Neural cell (in vitro differentiated cells): ENCODE measurements at regions not wholly inside any gene's neighbourhood (a gene's known extent, or its start where the extent isn't known, plus 50 kb on each side); places are given as distances from the start of the nearest gene placed in this dataset.

Experiments
- H2AFZ ChIP-seq: fragments of 200-600, 300-800 bp; sonication (generic), shearing (Covaris generic); 2 replicates; pipeline ENCODE4 v1.6.0; 2014; ENCODE audit warnings: low read depth, mild to moderate bottlenecking, antibody characterized with exemption, low read length, moderate library complexity
- H3F3A ChIP-seq: fragments of 200-600 bp; shearing (Covaris generic); 2 replicates; pipeline ENCODE4 v1.6.1; 2016; ENCODE audit warnings: mild to moderate bottlenecking, moderate library complexity, mixed read lengths, antibody characterized with exemption, low read length; ENCODE audit not compliant: insufficient read depth, poor library complexity, severe bottlenecking
- H3K27ac ChIP-seq: fragments of 200-600, 300-800 bp; sonication (generic), shearing (Covaris generic); 2 replicates; pipeline ENCODE4 v1.5.1; 2014; ENCODE audit warnings: mild to moderate bottlenecking, low read length, moderate library complexity
- H3K27me3 ChIP-seq: fragments of 300-800, 200-600 bp; sonication (generic), shearing (Covaris generic); 2 replicates; pipeline ENCODE4 v1.6.0; 2014; ENCODE audit warnings: mild to moderate bottlenecking, low read depth, low read length, moderate library complexity; ENCODE audit not compliant: insufficient read depth
- H3K36me3 ChIP-seq: fragments of 300-800, 200-600 bp; sonication (generic), shearing (Covaris generic); 2 replicates; pipeline ENCODE4 v1.5.1; 2014; ENCODE audit warnings: mild to moderate bottlenecking, antibody characterized with exemption, low read length, moderate library complexity; ENCODE audit not compliant: insufficient read depth
- H3K4me2 ChIP-seq: fragments of 300-800, 200-600 bp; sonication (generic), shearing (Covaris generic); 2 replicates; pipeline ENCODE4 v1.6.0; 2014; ENCODE audit warnings: mild to moderate bottlenecking, low read length
- H3K4me3 ChIP-seq: fragments of 300-800, 200-600 bp; sonication (generic), shearing (Covaris generic); 2 replicates; pipeline ENCODE4 v1.5.1; 2014; ENCODE audit warnings: mild to moderate bottlenecking, low read length, moderate library complexity
- H3K79me2 ChIP-seq: fragments of 200-600 bp; shearing (Covaris generic); replicated peaks from 2 replicates; pipeline ENCODE4 v1.6.0; 2014; ENCODE audit warnings: mild to moderate bottlenecking, low read length, moderate library complexity; ENCODE audit not compliant: insufficient read depth
- H3K9ac ChIP-seq: fragments of 300-800, 200-600 bp; sonication (generic), shearing (Covaris generic); 2 replicates; pipeline ENCODE4 v1.6.1; 2016; ENCODE audit warnings: mild to moderate bottlenecking, low read length, mixed read lengths
- H3K9me2 ChIP-seq: fragments of 200-600 bp; shearing (Covaris generic); 2 replicates; pipeline ENCODE4 v1.6.1; 2016; ENCODE audit warnings: mild to moderate bottlenecking, low read length, mixed read lengths; ENCODE audit not compliant: insufficient read depth
- H3K9me3 ChIP-seq: fragments of 200-600, 300-800 bp; sonication (generic), shearing (Covaris generic); 2 replicates; pipeline ENCODE4 v1.6.1; 2016; ENCODE audit warnings: mild to moderate bottlenecking, mixed run types, low read length, moderate library complexity, mixed read lengths
- H4K20me1 ChIP-seq: fragments of 200-600 bp; shearing (Covaris generic); 2 replicates; pipeline ENCODE4 v1.6.1; 2016; ENCODE audit warnings: mild to moderate bottlenecking, mixed run types; ENCODE audit not compliant: insufficient read depth
- CTCF ChIP-seq: fragments of 450-650 bp; IDR thresholded peaks from 2 replicates; pipeline ENCODE4 v1.5.1; 2014; ENCODE audit warnings: antibody characterized with exemption, mild to moderate bottlenecking, moderate library complexity; ENCODE audit not compliant: poor library complexity, severe bottlenecking
- EP300 ChIP-seq: fragments of 450-650 bp; conservative IDR thresholded peaks from 2 replicates; pipeline ENCODE4 v1.6.1; 2014; ENCODE audit warnings: antibody characterized with exemption, mild to moderate bottlenecking, moderate library complexity; ENCODE audit not compliant: poor library complexity, severe bottlenecking
- EZH2 ChIP-seq: fragments of 200-600, 300-800 bp; shearing (Covaris generic), sonication (generic); IDR thresholded peaks from 2 replicates; pipeline ENCODE4 v1.6.1; 2014; ENCODE audit warnings: antibody characterized with exemption, low read length, borderline replicate concordance, mild to moderate bottlenecking; ENCODE audit not compliant: insufficient read depth, poor library complexity, severe bottlenecking
- MXI1 ChIP-seq: fragments of 450-650 bp; conservative IDR thresholded peaks from 2 replicates; pipeline ENCODE4 v1.6.1; 2014; ENCODE audit warnings: antibody characterized with exemption, mild to moderate bottlenecking; ENCODE audit not compliant: poor library complexity, severe bottlenecking
- POLR2AphosphoS5 ChIP-seq: IDR thresholded peaks from 2 replicates; pipeline ENCODE4 v1.6.1; 2012
- RAD21 ChIP-seq: fragments of 450-650 bp; conservative IDR thresholded peaks from 2 replicates; pipeline ENCODE4 v1.6.1; 2014; ENCODE audit warnings: antibody characterized with exemption, mild to moderate bottlenecking, moderate library complexity
- REST ChIP-seq: IDR thresholded peaks from 2 replicates; pipeline ENCODE4 v1.6.1; 2012; ENCODE audit warnings: borderline replicate concordance
- SMC3 ChIP-seq: fragments of 450-650 bp; conservative IDR thresholded peaks from 2 replicates; pipeline ENCODE4 v1.6.1; 2014; ENCODE audit warnings: antibody characterized with exemption, mild to moderate bottlenecking, moderate library complexity; ENCODE audit not compliant: poor library complexity
- TAF1 ChIP-seq: IDR thresholded peaks from 2 replicates; pipeline ENCODE4 v1.6.1; 2012; ENCODE audit warnings: low read depth

- Histone ChIP-seq H3F3A (no peaks in the 10 kb centered on the region), H4K20me1 (no peaks in the 10 kb centered on the region), H2AFZ (no peak overlapping the region), H3K36me3 (no peaks in the 10 kb centered on the region), H3K27ac (no peak overlapping the region), H3K9me2 (no peaks in the 10 kb centered on the region), H3K9ac (no peak overlapping the region), H3K27me3 (no peaks in the 10 kb centered on the region), H3K4me3 (no peak overlapping the region), H3K4me2 (no peak overlapping the region), H3K9me3 (no peaks in the 10 kb centered on the region), H3K79me2 (no peaks in the 10 kb centered on the region)
- TF ChIP-seq POLR2AphosphoS5 (no peak), SMC3 (no peak), EZH2 (no peak), TAF1 (no peak), EP300 (no peak), RAD21 (no peak), CTCF (no peak), MXI1 (no peak), REST (no peak)
Measured at GRCh38 chr2:83273322-83273721, 1185.8 kb downstream of the SUCLG1 start.

- TF ChIP-seq MXI1 (no peak), EZH2 (no peak), REST (no peak), CTCF (no peak), POLR2AphosphoS5 (no peak)
- H2AFZ ChIP-seq: no peak overlapping the region
Measured at GRCh38 chr2:83261591-83262136, 1197.4 kb downstream of the SUCLG1 start.

More at GRCh38 chr2:83261591-83262136, 1197.4 kb downstream of the SUCLG1 start:
- Histone ChIP-seq H3K4me2 (no peak overlapping the region), H3K9me3 (peaks cover 2% of the 10 kb centered on the region), H3K27me3 (no peaks in the 10 kb centered on the region), H4K20me1 (no peaks in the 10 kb centered on the region), H3K4me3 (no peak overlapping the region), H3K9me2 (no peaks in the 10 kb centered on the region), H3F3A (no peaks in the 10 kb centered on the region), H3K27ac (no peak overlapping the region), H3K36me3 (no peaks in the 10 kb centered on the region), H3K79me2 (no peaks in the 10 kb centered on the region), H3K9ac (no peak overlapping the region)
